Natural killer cell (primary cell): ENCODE measurements at regions not wholly inside any gene's neighbourhood (a gene's known extent, or its start where the extent isn't known, plus 50 kb on each side); places are given as distances from the start of the nearest gene placed in this dataset.

Experiments
- ATAC-seq, 3 donors: fragments of 150-1000 bp in 2 of 3; fragments of 200-7000 bp in 1 of 3; cut with Tn5 transposase; 1 replicate in 1 of 3; 2 replicates in 2 of 3; pipeline ENCODE4 v1.10.0; 2021; ENCODE audit warnings: mild to moderate bottlenecking in 2 of 3, moderate library complexity in 2 of 3
- DNase-seq, 2 donors: peaks; one replicate each; pipeline versions ENCODE4 v3.0.0 to v3.0.0-alpha.2; 2013 to 2021; ENCODE audit warnings: mixed read lengths in 1 of 2
- H3K27ac ChIP-seq: one replicate; pipeline ENCODE4 v1.5.1; 2013; ENCODE audit warnings: mild to moderate bottlenecking, low read length
- H3K27me3 ChIP-seq: one replicate; pipeline ENCODE4 v1.6.1; 2013; ENCODE audit warnings: low read length; ENCODE audit not compliant: control insufficient read depth, insufficient read depth
- H3K36me3 ChIP-seq: one replicate; pipeline ENCODE4 v1.6.1; 2013; ENCODE audit warnings: low read length; ENCODE audit not compliant: control insufficient read depth, insufficient read depth
- H3K4me1 ChIP-seq: one replicate; pipeline ENCODE4 v1.6.1; 2013; ENCODE audit warnings: low read length; ENCODE audit not compliant: control insufficient read depth, insufficient read depth
- H3K4me3 ChIP-seq: one replicate; pipeline ENCODE4 v1.5.1; 2013; ENCODE audit warnings: low read length
- H3K9me3 ChIP-seq: one replicate; pipeline ENCODE4 v1.6.1; 2013; ENCODE audit warnings: low read length; ENCODE audit not compliant: control insufficient read depth, insufficient read depth
- H3K27ac Mint-ChIP-seq, 2 donors: one replicate each; pipeline ENCODE4 v1.8.0; 2022; ENCODE audit warnings: mild to moderate bottlenecking in 2 of 2, mixed read lengths in 2 of 2, moderate library complexity in 1 of 2
- H3K27me3 Mint-ChIP-seq, 2 donors: one replicate each; pipeline ENCODE4 v1.8.0; 2022; ENCODE audit warnings: low read depth in 2 of 2, mixed read lengths in 2 of 2
- H3K36me3 Mint-ChIP-seq: one replicate; pipeline ENCODE4 v1.8.0; 2022; ENCODE audit warnings: mixed read lengths
- H3K4me1 Mint-ChIP-seq, 2 donors: one replicate each; pipeline ENCODE4 v1.8.0; 2022; ENCODE audit warnings: mixed read lengths in 2 of 2
- H3K4me3 Mint-ChIP-seq: one replicate; pipeline ENCODE4 v1.8.0; 2022; ENCODE audit warnings: mild to moderate bottlenecking, moderate library complexity, mixed read lengths
- H3K9me3 Mint-ChIP-seq, 2 donors: one replicate each; pipeline ENCODE4 v1.8.0; 2022; ENCODE audit warnings: mixed read lengths in 2 of 2
- CTCF ChIP-seq: fragments of 200-600 bp; IDR thresholded peaks from one replicate; pipeline ENCODE4 v1.8.0; 2022; ENCODE audit warnings: antibody characterized with exemption
- WGBS: methylation state at CpG from one replicate; pipeline ENCODE4 v1.1.7; 2013; ENCODE audit warnings: missing lambda C conversion rate; ENCODE audit not compliant: insufficient coverage; 5-methylcytosine and 5-hydroxymethylcytosine counted together
- intact Hi-C: fragments of 100-400 bp; cut with micrococcal nuclease; formaldehyde crosslinking; loops from one replicate; pipeline ENCODE4 v1.14.2; 2022

- Mint-ChIP-seq H3K27ac (no peak overlapping the region), H3K4me1 (no peaks in the 10 kb centered on the region), H3K9me3 (no peaks in the 10 kb centered on the region), H3K27me3 (peaks cover 0 to 2% of the 10 kb centered on the region in 2 donors), H3K36me3 (no peaks in the 10 kb centered on the region), H3K4me3 (no peak overlapping the region)
- ATAC-seq = no peak
- H3K27ac ChIP-seq = no peak overlapping the region
- DNase-seq = no peak
- 88% methylated on average over 11 of the region's 11 CpGs for WGBS
- no peaks in the 10 kb centered on the region for H3K9me3 ChIP-seq
- no peaks in the 10 kb centered on the region for H3K36me3 ChIP-seq
- H3K27me3 ChIP-seq = no peaks in the 10 kb centered on the region
- H3K4me3 ChIP-seq = no peak overlapping the region
- intact Hi-C loops = no loop called here
- no peak for TF ChIP-seq CTCF
- H3K4me1 ChIP-seq = no peaks in the 10 kb centered on the region
Measured at GRCh38 chr5:2300421-2300820, 417.7 kb upstream of the IRX4 start.

GRCh38 chr5:2299388-2300220 lies 416.9 kb upstream of the IRX4 start:
- intact Hi-C loops = no loop called here
- H3K4me1 ChIP-seq = no peaks in the 10 kb centered on the region
- H3K9me3 Mint-ChIP-seq = no peaks in the 10 kb centered on the region
- DNase-seq (no peak), ATAC-seq (no peak)
- H3K4me3 Mint-ChIP-seq = no peak overlapping the region
- no peaks in the 10 kb centered on the region for H3K27me3 ChIP-seq
- H3K36me3 Mint-ChIP-seq = no peaks in the 10 kb centered on the region
- peaks cover 0 to 2% of the 10 kb centered on the region in 2 donors for H3K27me3 Mint-ChIP-seq
- TF ChIP-seq CTCF = no peak
- H3K36me3 ChIP-seq = no peaks in the 10 kb centered on the region
- H3K4me3 ChIP-seq = no peak overlapping the region
- no peak overlapping the region for H3K27ac Mint-ChIP-seq
- no peaks in the 10 kb centered on the region for H3K9me3 ChIP-seq
- H3K4me1 Mint-ChIP-seq = no peaks in the 10 kb centered on the region
- 64% methylated on average over 19 of the region's 19 CpGs for WGBS
- no peak overlapping the region for H3K27ac ChIP-seq

- 33% methylated on average over 3 of the region's 3 CpGs for WGBS
- no peak for ATAC-seq
- no peaks in the 10 kb centered on the region for H3K9me3 Mint-ChIP-seq
Measured at GRCh38 chr5:2298781-2299180, 416.1 kb upstream of the IRX4 start.

More at GRCh38 chr5:2298781-2299180, 416.1 kb upstream of the IRX4 start:
- no peak for TF ChIP-seq CTCF
- Histone ChIP-seq H3K36me3 (no peaks in the 10 kb centered on the region), H3K4me1 (no peaks in the 10 kb centered on the region), H3K27me3 (no peaks in the 10 kb centered on the region), H3K4me3 (no peak overlapping the region), H3K27ac (no peak overlapping the region), H3K9me3 (no peaks in the 10 kb centered on the region)
- intact Hi-C loops = no loop called here
- H3K27ac Mint-ChIP-seq = no peak overlapping the region
- H3K4me3 Mint-ChIP-seq = no peak overlapping the region
- no peaks in the 10 kb centered on the region for H3K4me1 Mint-ChIP-seq
- no peaks in the 10 kb centered on the region for H3K36me3 Mint-ChIP-seq
- no peak for DNase-seq
- peaks cover 0 to 2% of the 10 kb centered on the region in 2 donors for H3K27me3 Mint-ChIP-seq
